GM13976 (cell line): ENCODE measurements at regions not wholly inside any gene's neighbourhood (a gene's known extent, or its start where the extent isn't known, plus 50 kb on each side); places are given as distances from the start of the nearest gene placed in this dataset.

Experiments used
- DNase-seq: peaks from one replicate; pipeline ENCODE4 v3.0.0; 2012; ENCODE audit warnings: low spot score
- CTCF ChIP-seq: IDR thresholded peaks from 2 replicates; pipeline ENCODE4 v1.5.1; 2012; ENCODE audit warnings: borderline replicate concordance, mild to moderate bottlenecking; ENCODE audit not compliant: insufficient read depth; ENCODE audit errors: extremely low read depth, missing control alignments, control extremely low read depth
- in situ Hi-C: fragments of 300-500 bp; cut with MboI; formaldehyde crosslinking; loops from one replicate; pipeline ENCODE4 v1.12.0; 2022; ENCODE audit warnings: low sequenced_read_pairs, mixed read lengths, inconsistent platforms; ENCODE audit not compliant: unreplicated experiment

DNA sequence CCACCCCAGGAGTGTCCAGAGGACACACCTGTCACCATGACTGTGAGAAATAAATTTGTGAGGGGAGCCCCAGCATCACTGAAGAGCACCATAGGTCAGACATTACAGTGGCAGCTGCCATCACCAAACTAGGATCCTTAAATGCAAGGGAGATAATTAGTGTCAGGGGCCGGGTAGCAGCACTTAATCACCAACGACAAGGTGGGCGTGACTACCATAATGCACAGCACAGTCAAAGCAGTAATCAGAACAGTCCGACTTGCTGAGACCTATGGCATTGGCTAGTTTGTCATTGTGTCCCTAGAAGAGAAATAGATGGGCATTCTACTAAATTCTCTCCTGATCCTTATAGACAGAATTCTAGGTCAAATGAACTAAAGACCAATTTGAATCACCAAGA is 856.7 kb upstream of the GOT2 start:
- TF ChIP-seq CTCF = no peak
- in situ Hi-C loops = no loop called here
- no peak for DNase-seq

DNA sequence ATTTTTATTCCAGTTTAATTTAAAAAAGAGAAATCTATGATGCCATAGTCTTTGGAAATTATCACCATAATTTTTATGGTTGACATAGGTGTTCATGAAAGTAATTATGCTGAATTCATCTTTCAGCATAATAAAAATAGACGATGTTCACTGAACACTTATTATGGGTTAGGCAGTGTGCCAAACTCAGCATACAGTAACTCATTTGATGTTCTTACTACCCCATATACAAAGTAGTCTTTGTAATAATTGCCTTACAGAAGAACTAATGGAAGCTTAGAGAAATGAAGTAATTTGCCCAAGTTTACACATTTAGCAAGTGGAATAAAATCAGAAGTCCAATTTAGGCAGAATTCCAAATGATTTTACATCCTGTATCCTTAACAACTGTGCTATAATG is 852.2 kb upstream of the GOT2 start:
- in situ Hi-C loops = no loop called here

GRCh38 chr16:59574296-59574695 is 840.2 kb upstream of the GOT2 start:
- no peak for DNase-seq
- in situ Hi-C loops = no loop called here
- no peak for TF ChIP-seq CTCF

More for the DNA sequence above, 852.2 kb upstream of the GOT2 start:
- TF ChIP-seq CTCF = no peak
- no peak for DNase-seq

DNA sequence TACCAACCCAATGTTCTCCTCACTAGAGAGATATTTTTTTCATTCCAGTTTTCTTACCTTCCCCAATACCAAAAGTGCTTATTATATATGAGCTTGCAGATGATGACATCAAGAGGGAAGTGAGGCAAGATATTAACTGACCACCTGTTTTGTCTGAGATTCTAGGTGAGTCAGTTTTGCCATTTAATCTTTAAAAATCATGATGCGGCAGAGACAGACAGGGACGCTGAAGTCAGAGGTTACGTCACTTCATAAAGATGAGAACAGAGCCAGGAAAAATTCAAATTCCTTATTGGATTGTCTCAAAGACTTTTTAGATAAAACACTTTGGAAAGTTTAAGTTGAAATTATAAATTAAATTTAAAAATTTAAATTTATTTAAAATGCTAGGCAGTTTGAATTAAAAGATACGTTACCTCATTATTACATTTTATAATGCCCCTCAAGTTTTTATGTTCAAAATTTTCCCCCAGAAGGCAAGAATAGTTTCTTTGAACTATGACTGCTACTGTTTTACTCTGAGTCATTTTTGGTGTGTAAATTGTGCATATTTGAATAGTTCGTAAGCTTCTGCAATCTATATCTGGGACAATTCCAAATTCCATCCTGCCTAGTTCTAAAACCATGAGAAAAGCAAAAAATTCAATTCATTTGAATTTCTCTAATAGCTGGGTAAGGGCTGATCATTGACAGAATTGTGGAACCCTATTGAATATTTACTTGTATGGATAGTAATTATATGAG is 839.6 kb upstream of the GOT2 start:
- in situ Hi-C loops = no loop called here
- DNase-seq = no peak
- TF ChIP-seq CTCF = no peak

- no peak for TF ChIP-seq CTCF
- in situ Hi-C loops = no loop called here
- DNase-seq = no peak
Measured at GRCh38 chr16:59567496-59567895, 833.4 kb upstream of the GOT2 start.

GRCh38 chr16:59566446-59566845 is 832.3 kb upstream of the GOT2 start:
- in situ Hi-C loops = no loop called here
- DNase-seq = no peak
- no peak for TF ChIP-seq CTCF
